Right atrium auricular region (tissue), 2 donors: ENCODE measurements at regions not wholly inside any gene's neighbourhood (a gene's known extent, or its start where the extent isn't known, plus 50 kb on each side); places are given as distances from the start of the nearest gene placed in this dataset.

ENCODE experiments used
- DNase-seq: peaks from one replicate; pipeline ENCODE4 v3.0.0-alpha.2; 2019; ENCODE audit warnings: low spot score
- H3K27ac ChIP-seq, 2 donors: fragments of 200-600 bp; sonication (generic); 1 replicate in 1 of 2; 2 replicates in 1 of 2; pipeline ENCODE4 v1.5.1; 2016 to 2019
- H3K27me3 ChIP-seq, 2 donors: fragments of 200-600 bp; sonication (generic); one replicate each; pipeline versions ENCODE4 v1.5.1 to v1.6.0; 2017 to 2019
- H3K36me3 ChIP-seq: fragments of 200-600 bp; sonication (generic); one replicate; pipeline ENCODE4 v1.5.1; 2016
- H3K4me1 ChIP-seq, 2 donors: fragments of 200-600 bp; sonication (generic); one replicate each; pipeline versions ENCODE4 v1.5.1 to v1.6.0; 2017 to 2019
- H3K4me3 ChIP-seq, 2 donors: fragments of 200-600 bp; sonication (generic); 1 replicate in 1 of 2; 2 replicates in 1 of 2; pipeline ENCODE4 v1.5.1; 2017 to 2019; ENCODE audit warnings: mild to moderate bottlenecking in 1 of 2, moderate library complexity in 1 of 2
- H3K9me3 ChIP-seq, 2 donors: fragments of 200-600 bp; sonication (generic); one replicate each; pipeline ENCODE4 v1.5.1; 2019
- TF ChIP-seq, protein P1 (sequence below), 2 donors: fragments of 200-600 bp; sonication (generic); IDR thresholded peaks; one replicate each; pipeline ENCODE4 v1.5.1; 2019; ENCODE audit warnings: antibody characterized with exemption in 2 of 2

- Histone ChIP-seq H3K27ac (no peak overlapping the region), H3K36me3 (no peaks in the 10 kb centered on the region), H3K9me3 (no peaks in the 10 kb centered on the region), H3K4me1 (no peaks in the 10 kb centered on the region), H3K27me3 (no peaks in the 10 kb centered on the region), H3K4me3 (no peak overlapping the region)
- DNase-seq: no peak
- TF ChIP-seq, protein P1, sequence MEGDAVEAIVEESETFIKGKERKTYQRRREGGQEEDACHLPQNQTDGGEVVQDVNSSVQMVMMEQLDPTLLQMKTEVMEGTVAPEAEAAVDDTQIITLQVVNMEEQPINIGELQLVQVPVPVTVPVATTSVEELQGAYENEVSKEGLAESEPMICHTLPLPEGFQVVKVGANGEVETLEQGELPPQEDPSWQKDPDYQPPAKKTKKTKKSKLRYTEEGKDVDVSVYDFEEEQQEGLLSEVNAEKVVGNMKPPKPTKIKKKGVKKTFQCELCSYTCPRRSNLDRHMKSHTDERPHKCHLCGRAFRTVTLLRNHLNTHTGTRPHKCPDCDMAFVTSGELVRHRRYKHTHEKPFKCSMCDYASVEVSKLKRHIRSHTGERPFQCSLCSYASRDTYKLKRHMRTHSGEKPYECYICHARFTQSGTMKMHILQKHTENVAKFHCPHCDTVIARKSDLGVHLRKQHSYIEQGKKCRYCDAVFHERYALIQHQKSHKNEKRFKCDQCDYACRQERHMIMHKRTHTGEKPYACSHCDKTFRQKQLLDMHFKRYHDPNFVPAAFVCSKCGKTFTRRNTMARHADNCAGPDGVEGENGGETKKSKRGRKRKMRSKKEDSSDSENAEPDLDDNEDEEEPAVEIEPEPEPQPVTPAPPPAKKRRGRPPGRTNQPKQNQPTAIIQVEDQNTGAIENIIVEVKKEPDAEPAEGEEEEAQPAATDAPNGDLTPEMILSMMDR (IDR thresholded peaks at IDR 0.05): no peak
Measured at GRCh38 chr16:80175011-80175410, 365.8 kb upstream of the DYNLRB2 start.

- TF ChIP-seq, protein P1 (IDR thresholded peaks at IDR 0.05): no peak
Measured at GRCh38 chr16:80174416-80174815, 366.4 kb upstream of the DYNLRB2 start.

GRCh38 chr16:80171746-80172145 is 369.0 kb upstream of the DYNLRB2 start:
- no peak for DNase-seq
- TF ChIP-seq, protein P1 (IDR thresholded peaks at IDR 0.05): no peak
- Histone ChIP-seq H3K27ac (no peak overlapping the region), H3K9me3 (no peaks in the 10 kb centered on the region), H3K36me3 (no peaks in the 10 kb centered on the region), H3K27me3 (no peaks in the 10 kb centered on the region), H3K4me1 (no peaks in the 10 kb centered on the region), H3K4me3 (no peak overlapping the region)

More at GRCh38 chr16:80174416-80174815, 366.4 kb upstream of the DYNLRB2 start:
- H3K4me1 ChIP-seq: no peaks in the 10 kb centered on the region
- H3K36me3 ChIP-seq: no peaks in the 10 kb centered on the region
- no peaks in the 10 kb centered on the region for H3K27me3 ChIP-seq
- no peaks in the 10 kb centered on the region for H3K9me3 ChIP-seq
- no peak for DNase-seq
- H3K4me3 ChIP-seq: no peak overlapping the region
- H3K27ac ChIP-seq: no peak overlapping the region

DNA sequence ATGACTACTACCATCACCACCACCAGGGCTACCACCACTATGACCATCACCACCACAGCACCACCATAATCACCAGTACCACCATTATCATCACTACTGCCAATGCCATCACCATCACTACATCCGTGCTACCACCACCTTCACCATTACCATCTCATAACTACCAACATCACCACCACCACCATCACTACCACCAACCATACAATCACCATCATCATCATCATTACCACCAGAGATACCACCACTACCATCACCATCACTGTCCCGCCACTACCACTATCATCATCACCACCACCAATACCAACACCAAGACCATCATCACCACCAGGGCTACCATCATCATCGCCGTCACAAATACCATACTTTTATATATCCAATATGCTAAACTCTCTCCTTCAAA is 369.6 kb upstream of the DYNLRB2 start:
- H3K27ac ChIP-seq: no peak overlapping the region
- TF ChIP-seq, protein P1 (IDR thresholded peaks at IDR 0.05): no peak
- H3K4me1 ChIP-seq: no peaks in the 10 kb centered on the region
- H3K4me3 ChIP-seq: no peak overlapping the region
- no peaks in the 10 kb centered on the region for H3K36me3 ChIP-seq
- no peak for DNase-seq
- H3K27me3 ChIP-seq: no peaks in the 10 kb centered on the region
- no peaks in the 10 kb centered on the region for H3K9me3 ChIP-seq

DNA sequence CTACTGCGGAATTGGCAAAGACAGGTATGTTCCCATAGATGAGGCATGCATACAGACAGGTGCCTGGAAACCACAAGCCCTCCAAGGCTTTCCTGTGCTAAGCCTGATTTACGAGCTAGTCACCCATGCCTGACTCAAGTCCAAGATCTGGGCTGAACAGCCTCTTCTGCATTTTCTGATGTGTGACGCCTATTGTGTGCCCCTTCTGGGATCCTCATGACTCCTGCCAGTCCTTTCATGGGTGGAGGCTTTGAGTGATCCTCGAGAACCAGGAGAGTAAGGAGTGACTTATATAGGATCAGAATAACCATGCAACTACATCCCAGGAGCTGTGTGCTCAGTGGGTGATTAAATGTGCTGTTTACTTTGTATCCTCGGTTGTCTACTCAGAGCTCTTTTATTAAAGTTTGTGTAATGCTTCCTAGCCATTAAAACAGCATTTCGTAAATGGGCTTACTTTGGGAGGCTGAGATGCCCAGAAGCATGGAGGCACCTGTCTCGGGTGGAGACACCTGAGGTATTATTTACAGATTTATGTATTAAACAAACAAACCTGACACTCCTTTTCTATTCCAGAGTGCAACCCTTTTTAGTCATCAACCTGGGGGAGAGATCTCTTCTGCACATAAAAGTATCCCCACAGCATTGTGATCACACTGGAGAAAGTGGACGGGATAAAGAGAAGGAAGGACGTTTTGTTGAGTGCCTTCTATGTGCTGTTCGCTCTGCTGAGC is 373.0 kb upstream of the DYNLRB2 start:
- Histone ChIP-seq H3K27me3 (no peaks in the 10 kb centered on the region), H3K4me3 (no peak overlapping the region), H3K4me1 (no peaks in the 10 kb centered on the region), H3K27ac (no peak overlapping the region), H3K36me3 (no peaks in the 10 kb centered on the region), H3K9me3 (no peaks in the 10 kb centered on the region)
- no peak for DNase-seq
- TF ChIP-seq, protein P1 (IDR thresholded peaks at IDR 0.05): no peak

GRCh38 chr16:80166082-80166481 is 374.7 kb upstream of the DYNLRB2 start:
- no peak overlapping the region for H3K4me3 ChIP-seq
- no peaks in the 10 kb centered on the region for H3K9me3 ChIP-seq
- no peak overlapping the region for H3K27ac ChIP-seq
- H3K36me3 ChIP-seq: no peaks in the 10 kb centered on the region
- H3K27me3 ChIP-seq: no peaks in the 10 kb centered on the region
- DNase-seq: no peak
- H3K4me1 ChIP-seq: no peaks in the 10 kb centered on the region
- TF ChIP-seq, protein P1 (IDR thresholded peaks at IDR 0.05): no peak
